ENCODE measurements at regions not wholly inside any gene's neighbourhood (a gene's known extent, or its start where the extent isn't known, plus 50 kb on each side); places are given as distances from the start of the nearest gene placed in this dataset.

DNA sequence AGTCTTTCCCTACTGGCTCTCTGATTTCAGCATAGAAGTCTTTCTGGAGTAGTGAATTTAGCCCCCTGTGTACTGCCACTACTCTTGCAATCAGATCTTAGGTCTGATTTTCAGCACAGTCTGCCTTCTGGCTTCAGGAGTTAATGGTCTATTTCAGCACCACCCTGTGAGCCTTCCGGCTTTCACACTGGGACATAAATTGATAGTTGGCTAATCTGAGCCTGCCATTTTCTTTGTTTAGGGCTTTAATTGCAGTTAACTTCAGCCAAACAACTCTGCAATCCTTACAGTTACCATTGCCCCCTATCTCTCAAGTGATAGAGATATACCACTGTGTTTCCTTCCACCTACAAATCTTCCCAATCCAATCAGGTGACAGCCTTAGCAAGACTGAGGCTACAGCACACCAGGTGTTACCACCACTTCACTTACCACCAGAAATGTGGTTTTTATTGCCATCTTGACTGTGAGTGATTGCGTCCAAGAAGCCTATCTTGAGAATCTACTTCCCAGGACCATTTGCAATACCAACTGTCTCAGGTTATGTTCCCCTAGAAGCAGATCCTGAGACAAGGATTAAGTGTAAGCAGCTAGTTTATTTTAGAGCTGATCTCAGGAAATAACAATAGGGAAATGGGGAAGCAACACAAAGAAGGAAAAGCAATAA, 51.9 kb upstream of the NEK6 start:
- ChIA-PET POLR2A (no interaction called here), CTCF (no interaction called here)
- no peak overlapping the region for H3K27ac Mint-ChIP-seq
- H3K4me1 Mint-ChIP-seq, result peaks cover 10% of the 10 kb centered on the region; the same call in 1 of the 2 replicates
- no peak overlapping the region for H3K4me3 Mint-ChIP-seq
- TF ChIP-seq CREB1 (CRISPR knock-in tag; IDR thresholded peaks at IDR 0.05) (no peak), ZNF671 (CRISPR knock-in tag; IDR thresholded peaks at IDR 0.05) (no peak), TCF7 (CRISPR knock-in tag; IDR thresholded peaks at IDR 0.05; ENCODE audit: low read depth) (no peak), CREM (CRISPR knock-in tag; IDR thresholded peaks at IDR 0.05) (no peak), MXD4 (CRISPR knock-in tag; IDR thresholded peaks at IDR 0.05; ENCODE audit: borderline replicate concordance) (no peak), ZBTB21 (CRISPR knock-in tag; IDR thresholded peaks at IDR 0.05; ENCODE audit: borderline replicate concordance) (no peak), JUN (CRISPR knock-in tag; IDR thresholded peaks at IDR 0.05) (no peak), KAT7 (CRISPR knock-in tag; IDR thresholded peaks at IDR 0.05; ENCODE audit: borderline replicate concordance) (no peak), ZNF396 (CRISPR knock-in tag; IDR thresholded peaks at IDR 0.05; ENCODE audit: borderline replicate concordance) (no peak), FOXP1 (CRISPR knock-in tag; IDR thresholded peaks at IDR 0.05; ENCODE audit: borderline replicate concordance) (no peak)
- TF ChIP-seq, protein P1, sequence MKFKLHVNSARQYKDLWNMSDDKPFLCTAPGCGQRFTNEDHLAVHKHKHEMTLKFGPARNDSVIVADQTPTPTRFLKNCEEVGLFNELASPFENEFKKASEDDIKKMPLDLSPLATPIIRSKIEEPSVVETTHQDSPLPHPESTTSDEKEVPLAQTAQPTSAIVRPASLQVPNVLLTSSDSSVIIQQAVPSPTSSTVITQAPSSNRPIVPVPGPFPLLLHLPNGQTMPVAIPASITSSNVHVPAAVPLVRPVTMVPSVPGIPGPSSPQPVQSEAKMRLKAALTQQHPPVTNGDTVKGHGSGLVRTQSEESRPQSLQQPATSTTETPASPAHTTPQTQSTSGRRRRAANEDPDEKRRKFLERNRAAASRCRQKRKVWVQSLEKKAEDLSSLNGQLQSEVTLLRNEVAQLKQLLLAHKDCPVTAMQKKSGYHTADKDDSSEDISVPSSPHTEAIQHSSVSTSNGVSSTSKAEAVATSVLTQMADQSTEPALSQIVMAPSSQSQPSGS (CRISPR knock-in tag; IDR thresholded peaks at IDR 0.05; ENCODE audit: borderline replicate concordance, low read depth), result no peak
- TF ChIP-seq, protein P2, sequence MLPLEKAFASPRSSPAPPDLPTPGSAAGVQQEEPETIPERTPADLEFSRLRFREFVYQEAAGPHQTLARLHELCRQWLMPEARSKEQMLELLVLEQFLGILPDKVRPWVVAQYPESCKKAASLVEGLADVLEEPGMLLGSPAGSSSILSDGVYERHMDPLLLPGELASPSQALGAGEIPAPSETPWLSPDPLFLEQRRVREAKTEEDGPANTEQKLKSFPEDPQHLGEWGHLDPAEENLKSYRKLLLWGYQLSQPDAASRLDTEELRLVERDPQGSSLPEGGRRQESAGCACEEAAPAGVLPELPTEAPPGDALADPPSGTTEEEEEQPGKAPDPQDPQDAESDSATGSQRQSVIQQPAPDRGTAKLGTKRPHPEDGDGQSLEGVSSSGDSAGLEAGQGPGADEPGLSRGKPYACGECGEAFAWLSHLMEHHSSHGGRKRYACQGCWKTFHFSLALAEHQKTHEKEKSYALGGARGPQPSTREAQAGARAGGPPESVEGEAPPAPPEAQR (CRISPR knock-in tag; IDR thresholded peaks at IDR 0.05), result no peak
- TF ChIP-seq, protein P3, sequence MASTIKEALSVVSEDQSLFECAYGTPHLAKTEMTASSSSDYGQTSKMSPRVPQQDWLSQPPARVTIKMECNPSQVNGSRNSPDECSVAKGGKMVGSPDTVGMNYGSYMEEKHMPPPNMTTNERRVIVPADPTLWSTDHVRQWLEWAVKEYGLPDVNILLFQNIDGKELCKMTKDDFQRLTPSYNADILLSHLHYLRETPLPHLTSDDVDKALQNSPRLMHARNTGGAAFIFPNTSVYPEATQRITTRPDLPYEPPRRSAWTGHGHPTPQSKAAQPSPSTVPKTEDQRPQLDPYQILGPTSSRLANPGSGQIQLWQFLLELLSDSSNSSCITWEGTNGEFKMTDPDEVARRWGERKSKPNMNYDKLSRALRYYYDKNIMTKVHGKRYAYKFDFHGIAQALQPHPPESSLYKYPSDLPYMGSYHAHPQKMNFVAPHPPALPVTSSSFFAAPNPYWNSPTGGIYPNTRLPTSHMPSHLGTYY (CRISPR knock-in tag; IDR thresholded peaks at IDR 0.05), result no peak
- TF ChIP-seq, protein P4, sequence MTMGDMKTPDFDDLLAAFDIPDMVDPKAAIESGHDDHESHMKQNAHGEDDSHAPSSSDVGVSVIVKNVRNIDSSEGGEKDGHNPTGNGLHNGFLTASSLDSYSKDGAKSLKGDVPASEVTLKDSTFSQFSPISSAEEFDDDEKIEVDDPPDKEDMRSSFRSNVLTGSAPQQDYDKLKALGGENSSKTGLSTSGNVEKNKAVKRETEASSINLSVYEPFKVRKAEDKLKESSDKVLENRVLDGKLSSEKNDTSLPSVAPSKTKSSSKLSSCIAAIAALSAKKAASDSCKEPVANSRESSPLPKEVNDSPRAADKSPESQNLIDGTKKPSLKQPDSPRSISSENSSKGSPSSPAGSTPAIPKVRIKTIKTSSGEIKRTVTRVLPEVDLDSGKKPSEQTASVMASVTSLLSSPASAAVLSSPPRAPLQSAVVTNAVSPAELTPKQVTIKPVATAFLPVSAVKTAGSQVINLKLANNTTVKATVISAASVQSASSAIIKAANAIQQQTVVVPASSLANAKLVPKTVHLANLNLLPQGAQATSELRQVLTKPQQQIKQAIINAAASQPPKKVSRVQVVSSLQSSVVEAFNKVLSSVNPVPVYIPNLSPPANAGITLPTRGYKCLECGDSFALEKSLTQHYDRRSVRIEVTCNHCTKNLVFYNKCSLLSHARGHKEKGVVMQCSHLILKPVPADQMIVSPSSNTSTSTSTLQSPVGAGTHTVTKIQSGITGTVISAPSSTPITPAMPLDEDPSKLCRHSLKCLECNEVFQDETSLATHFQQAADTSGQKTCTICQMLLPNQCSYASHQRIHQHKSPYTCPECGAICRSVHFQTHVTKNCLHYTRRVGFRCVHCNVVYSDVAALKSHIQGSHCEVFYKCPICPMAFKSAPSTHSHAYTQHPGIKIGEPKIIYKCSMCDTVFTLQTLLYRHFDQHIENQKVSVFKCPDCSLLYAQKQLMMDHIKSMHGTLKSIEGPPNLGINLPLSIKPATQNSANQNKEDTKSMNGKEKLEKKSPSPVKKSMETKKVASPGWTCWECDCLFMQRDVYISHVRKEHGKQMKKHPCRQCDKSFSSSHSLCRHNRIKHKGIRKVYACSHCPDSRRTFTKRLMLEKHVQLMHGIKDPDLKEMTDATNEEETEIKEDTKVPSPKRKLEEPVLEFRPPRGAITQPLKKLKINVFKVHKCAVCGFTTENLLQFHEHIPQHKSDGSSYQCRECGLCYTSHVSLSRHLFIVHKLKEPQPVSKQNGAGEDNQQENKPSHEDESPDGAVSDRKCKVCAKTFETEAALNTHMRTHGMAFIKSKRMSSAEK (CRISPR knock-in tag; IDR thresholded peaks at IDR 0.05; ENCODE audit: borderline replicate concordance), result no peak
- TF ChIP-seq, protein P5, sequence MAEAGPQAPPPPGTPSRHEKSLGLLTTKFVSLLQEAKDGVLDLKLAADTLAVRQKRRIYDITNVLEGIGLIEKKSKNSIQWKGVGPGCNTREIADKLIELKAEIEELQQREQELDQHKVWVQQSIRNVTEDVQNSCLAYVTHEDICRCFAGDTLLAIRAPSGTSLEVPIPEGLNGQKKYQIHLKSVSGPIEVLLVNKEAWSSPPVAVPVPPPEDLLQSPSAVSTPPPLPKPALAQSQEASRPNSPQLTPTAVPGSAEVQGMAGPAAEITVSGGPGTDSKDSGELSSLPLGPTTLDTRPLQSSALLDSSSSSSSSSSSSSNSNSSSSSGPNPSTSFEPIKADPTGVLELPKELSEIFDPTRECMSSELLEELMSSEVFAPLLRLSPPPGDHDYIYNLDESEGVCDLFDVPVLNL (CRISPR knock-in tag; IDR thresholded peaks at IDR 0.05; ENCODE audit: borderline replicate concordance, low read depth), result no peak
- TF ChIP-seq, protein P6, sequence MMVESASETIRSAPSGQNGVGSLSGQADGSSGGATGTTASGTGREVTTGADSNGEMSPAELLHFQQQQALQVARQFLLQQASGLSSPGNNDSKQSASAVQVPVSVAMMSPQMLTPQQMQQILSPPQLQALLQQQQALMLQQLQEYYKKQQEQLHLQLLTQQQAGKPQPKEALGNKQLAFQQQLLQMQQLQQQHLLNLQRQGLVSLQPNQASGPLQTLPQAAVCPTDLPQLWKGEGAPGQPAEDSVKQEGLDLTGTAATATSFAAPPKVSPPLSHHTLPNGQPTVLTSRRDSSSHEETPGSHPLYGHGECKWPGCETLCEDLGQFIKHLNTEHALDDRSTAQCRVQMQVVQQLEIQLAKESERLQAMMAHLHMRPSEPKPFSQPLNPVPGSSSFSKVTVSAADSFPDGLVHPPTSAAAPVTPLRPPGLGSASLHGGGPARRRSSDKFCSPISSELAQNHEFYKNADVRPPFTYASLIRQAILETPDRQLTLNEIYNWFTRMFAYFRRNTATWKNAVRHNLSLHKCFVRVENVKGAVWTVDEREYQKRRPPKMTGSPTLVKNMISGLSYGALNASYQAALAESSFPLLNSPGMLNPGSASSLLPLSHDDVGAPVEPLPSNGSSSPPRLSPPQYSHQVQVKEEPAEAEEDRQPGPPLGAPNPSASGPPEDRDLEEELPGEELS (CRISPR knock-in tag; IDR thresholded peaks at IDR 0.05), result no peak
- no peak for DNase-seq (ENCODE audit: low spot score)
- H3K27me3 Mint-ChIP-seq (ENCODE audit: low read depth), result peaks cover 9% of the 10 kb centered on the region
- ATAC-seq, result no peak
- no peaks in the 10 kb centered on the region for H3K36me3 Mint-ChIP-seq
- peaks cover 14% of the 10 kb centered on the region for H3K9me3 Mint-ChIP-seq
